Stimulated activated CD4-positive, alpha-beta T cell treated with anti-CD3 and anti-CD28 coated beads, Interleukin-1b, Interleukin-23, amount 100 ng/mL, for 48 hours (primary cell): ENCODE measurements at regions not wholly inside any gene's neighbourhood (a gene's known extent, or its start where the extent isn't known, plus 50 kb on each side); places are given as distances from the start of the nearest gene placed in this dataset.

Source experiments
- DNase-seq: peaks from one replicate; pipeline ENCODE4 v3.0.0-alpha.2; 2020

- no peak for DNase-seq
Observed at GRCh38 chr21:16979574-16979973, 533.3 kb upstream of the CXADR start.

GRCh38 chr21:16983420-16983819 is 529.4 kb upstream of the CXADR start:
- DNase-seq = no peak

- no peak for DNase-seq
Observed at GRCh38 chr21:16992448-16992847, 520.4 kb upstream of the CXADR start.

- no peak for DNase-seq
Observed at GRCh38 chr21:16993416-16994038, 519.3 kb upstream of the CXADR start.

GRCh38 chr21:17002594-17003257 is 510.1 kb upstream of the CXADR start:
- DNase-seq = no peak

- no peak for DNase-seq
Observed at GRCh38 chr21:17003258-17003615, 509.6 kb upstream of the CXADR start.

- no peak for DNase-seq
Observed at GRCh38 chr21:17003763-17004373, 509.0 kb upstream of the CXADR start.

GRCh38 chr21:17032141-17032655 is 480.6 kb upstream of the CXADR start:
- DNase-seq = no peak

- no peak for DNase-seq
Observed at GRCh38 chr21:17044696-17045095, 468.1 kb upstream of the CXADR start.

- DNase-seq = no peak
Observed at GRCh38 chr21:17045214-17045853, 467.5 kb upstream of the CXADR start.

- no peak for DNase-seq
Observed at GRCh38 chr21:17048974-17049373, 463.9 kb upstream of the CXADR start.

- no peak for DNase-seq
Observed at GRCh38 chr21:17050156-17050555, 462.7 kb upstream of the CXADR start.

- DNase-seq = no peak
Observed at GRCh38 chr21:17050646-17051045, 462.2 kb upstream of the CXADR start.

- no peak for DNase-seq
Observed at GRCh38 chr21:17051054-17051453, 461.8 kb upstream of the CXADR start.

- DNase-seq = no peak
Observed at GRCh38 chr21:17053321-17053720, 459.5 kb upstream of the CXADR start.

- DNase-seq = no peak
Observed at GRCh38 chr21:17059936-17060335, 452.9 kb upstream of the CXADR start.

- DNase-seq = no peak
Observed at GRCh38 chr21:17066006-17066405, 446.8 kb upstream of the CXADR start.

- DNase-seq = no peak
Observed at GRCh38 chr21:17071093-17071492, 441.8 kb upstream of the CXADR start.

GRCh38 chr21:17081193-17081592 is 431.6 kb upstream of the CXADR start:
- DNase-seq = no peak

- no peak for DNase-seq
Observed at GRCh38 chr21:17082843-17083483, 429.9 kb upstream of the CXADR start.

GRCh38 chr21:17085707-17086106 is 427.1 kb upstream of the CXADR start:
- DNase-seq = no peak

- no peak for DNase-seq
Observed at GRCh38 chr21:17088500-17088899, 424.3 kb upstream of the CXADR start.

GRCh38 chr21:17089091-17089491 is 423.8 kb upstream of the CXADR start:
- no peak for DNase-seq
